Stimulated activated CD8-positive, alpha-beta memory T cell treated with anti-CD3 and anti-CD28 coated beads, Interleukin-2, amount 100 ng/mL, for 1 hour (primary cell): ENCODE measurements at regions not wholly inside any gene's neighbourhood (a gene's known extent, or its start where the extent isn't known, plus 50 kb on each side); places are given as distances from the start of the nearest gene placed in this dataset.

ENCODE experiments used
- DNase-seq, 2 donors: peaks; one replicate each; pipeline ENCODE4 v3.0.0-alpha.2; 2020; ENCODE audit warnings: low read depth in 2 of 2

GRCh38 chr6:26197636-26197932 lies 110.4 kb downstream of the HFE start:
- DNase-seq, result no peak

- no peak for DNase-seq
These were observed 110.9 kb downstream of the HFE start for GRCh38 chr6:26197933-26198721.

- no peak for DNase-seq
These were observed 111.5 kb downstream of the HFE start for GRCh38 chr6:26198722-26199056.

GRCh38 chr6:26199057-26199772 lies 112.0 kb downstream of the HFE start:
- no peak for DNase-seq

GRCh38 chr6:26199773-26200764 lies 112.8 kb downstream of the HFE start:
- DNase-seq, result no peak

GRCh38 chr6:26200918-26201721 lies 113.9 kb downstream of the HFE start:
- no peak for DNase-seq

GRCh38 chr6:26202201-26202611 lies 115.0 kb downstream of the HFE start:
- DNase-seq, result no peak

GRCh38 chr6:26202811-26203583 lies 115.8 kb downstream of the HFE start:
- DNase-seq, result no peak

- peak; percentile 56 to 72 for DNase-seq
These were observed 117.3 kb downstream of the HFE start for GRCh38 chr6:26204332-26205160.

- DNase-seq, result peak; percentile 66 to 71
These were observed 118.0 kb downstream of the HFE start for GRCh38 chr6:26205161-26205624.

GRCh38 chr6:26205625-26206574 lies 118.7 kb downstream of the HFE start:
- no peak for DNase-seq

- no peak for DNase-seq
These were observed 119.9 kb downstream of the HFE start for GRCh38 chr6:26206868-26207801.

GRCh38 chr6:26211963-26212362 lies 124.7 kb downstream of the HFE start:
- no peak for DNase-seq

- DNase-seq, result no peak
These were observed 126.3 kb downstream of the HFE start for GRCh38 chr6:26213334-26214075.

GRCh38 chr6:26214803-26215584 lies 127.8 kb downstream of the HFE start:
- no peak for DNase-seq
